ENCODE measurements at regions not wholly inside any gene's neighbourhood (a gene's known extent, or its start where the extent isn't known, plus 50 kb on each side); places are given as distances from the start of the nearest gene placed in this dataset.

- TF ChIP-seq POLR2AphosphoS5 (IDR thresholded peaks at IDR 0.05) (no peak), CTCF (IDR thresholded peaks at IDR 0.05) (no peak)
Observed at GRCh38 chr10:85193796-85194195, 865.4 kb downstream of the CCSER2 start.
